HL-60 (cell line): ENCODE measurements at regions not wholly inside any gene's neighbourhood (a gene's known extent, or its start where the extent isn't known, plus 50 kb on each side); places are given as distances from the start of the nearest gene placed in this dataset.

ENCODE experiments used
- CTCF ChIP-seq: IDR thresholded peaks from one replicate; pipeline ENCODE4 v1.5.1; 2011; ENCODE audit warnings: low read length, control low read depth, inconsistent platforms; ENCODE audit not compliant: insufficient read depth
- POLR2AphosphoS5 ChIP-seq: IDR thresholded peaks from 2 replicates; pipeline ENCODE4 v1.6.1; 2012; ENCODE audit warnings: low read depth
- REST ChIP-seq: IDR thresholded peaks from 2 replicates; pipeline ENCODE4 v1.6.1; 2012; ENCODE audit warnings: low read depth; ENCODE audit not compliant: insufficient replicate concordance
- SPI1 ChIP-seq: IDR thresholded peaks from 2 replicates; pipeline ENCODE4 v1.6.1; 2012; ENCODE audit warnings: low read depth, mild to moderate bottlenecking, borderline replicate concordance

GRCh38 chr6:19382676-19383075, 454.5 kb upstream of the ID4 start:
- no peak for TF ChIP-seq REST
- TF ChIP-seq CTCF: no peak
- TF ChIP-seq SPI1: no peak
- TF ChIP-seq POLR2AphosphoS5: no peak
